NCI-H82 (cell line): ENCODE measurements at regions not wholly inside any gene's neighbourhood (a gene's known extent, or its start where the extent isn't known, plus 50 kb on each side); places are given as distances from the start of the nearest gene placed in this dataset.
"Not testable (repeated sequence)": the region's sequence is repeated elsewhere in the genome, so short reads cannot be mapped to it uniquely, and the experiment has no call there.

ENCODE experiments used
- DNase-seq: peaks from one replicate; lab custom pipeline; 2025; lab: John Stamatoyannopoulos, UW

GRCh38 chr2:88396209-88396608, 56.3 kb downstream of the FOXI3 start:
- DNase-seq, result no peak

- DNase-seq, result no peak
Measured at GRCh38 chr2:88377641-88377991, 74.9 kb downstream of the FOXI3 start.

GRCh38 chr2:88372042-88372441, 80.5 kb downstream of the FOXI3 start:
- no peak for DNase-seq

- DNase-seq, result not testable (repeated sequence)
Measured at GRCh38 chr2:88365408-88365807, 87.1 kb downstream of the FOXI3 start.

GRCh38 chr2:88355486-88355885, 97.0 kb downstream of the FOXI3 start:
- no peak for DNase-seq

GRCh38 chr2:88351249-88351601, 101.3 kb downstream of the FOXI3 start:
- peak; percentile 48 for DNase-seq

GRCh38 chr2:88350331-88351248, 101.9 kb downstream of the FOXI3 start:
- DNase-seq, result peak; percentile 67

GRCh38 chr2:88345842-88346241, 106.7 kb downstream of the FOXI3 start:
- no peak for DNase-seq

GRCh38 chr2:88342749-88343148, 109.7 kb downstream of the FOXI3 start:
- DNase-seq, result no peak

GRCh38 chr2:88334418-88334817, 118.1 kb downstream of the FOXI3 start:
- DNase-seq, result no peak

GRCh38 chr2:88331239-88331638, 121.3 kb downstream of the FOXI3 start:
- DNase-seq, result peak; percentile 35

GRCh38 chr2:88329815-88330603, 122.5 kb downstream of the FOXI3 start:
- DNase-seq, result peak; percentile 98

- DNase-seq, result peak; percentile 33
Measured at GRCh38 chr2:88321449-88322248, 130.8 kb downstream of the FOXI3 start.

GRCh38 chr2:88320076-88320773, 132.3 kb downstream of the FOXI3 start:
- DNase-seq, result peak; percentile 88

GRCh38 chr2:88318956-88319330, 133.6 kb downstream of the FOXI3 start:
- DNase-seq, result no peak

GRCh38 chr2:88318071-88318955, 134.2 kb downstream of the FOXI3 start:
- DNase-seq, result no peak

- no peak for DNase-seq
Measured at GRCh38 chr2:88310787-88311186, 140.6 kb downstream of the THNSL2 start.

GRCh38 chr2:88307817-88308216, 137.7 kb downstream of the THNSL2 start:
- DNase-seq, result peak; percentile 69

- no peak for DNase-seq
Measured at GRCh38 chr2:88303865-88304264, 133.7 kb downstream of the THNSL2 start.

- no peak for DNase-seq
Measured at GRCh38 chr2:88296247-88296646, 126.1 kb downstream of the THNSL2 start.
